ENCODE measurements at regions not wholly inside any gene's neighbourhood (a gene's known extent, or its start where the extent isn't known, plus 50 kb on each side); places are given as distances from the start of the nearest gene placed in this dataset.

- DNase-seq = no peak
These were observed 599.3 kb upstream of the MKI67 start for GRCh38 chr10:128725531-128725930.

GRCh38 chr10:128727114-128727513 is 600.9 kb upstream of the MKI67 start:
- DNase-seq = no peak

- no peak for DNase-seq
These were observed 603.7 kb upstream of the MKI67 start for GRCh38 chr10:128729910-128730420.

- no peak for DNase-seq
These were observed 604.7 kb upstream of the MKI67 start for GRCh38 chr10:128730922-128731321.

GRCh38 chr10:128734161-128734560 is 607.9 kb upstream of the MKI67 start:
- no peak for DNase-seq

GRCh38 chr10:128734734-128735133 is 608.5 kb upstream of the MKI67 start:
- DNase-seq = no peak

- no peak for DNase-seq
These were observed 609.8 kb upstream of the MKI67 start for GRCh38 chr10:128735996-128736395.

GRCh38 chr10:128738386-128738915 is 612.2 kb upstream of the MKI67 start:
- DNase-seq = no peak

GRCh38 chr10:128739930-128740329 is 613.7 kb upstream of the MKI67 start:
- DNase-seq = no peak

- no peak for DNase-seq
These were observed 615.0 kb upstream of the MKI67 start for GRCh38 chr10:128741180-128741579.

- no peak for DNase-seq
These were observed 615.5 kb upstream of the MKI67 start for GRCh38 chr10:128741680-128742079.

- DNase-seq = no peak
These were observed 617.9 kb upstream of the MKI67 start for GRCh38 chr10:128744092-128744491.

- DNase-seq = no peak
These were observed 618.6 kb upstream of the MKI67 start for GRCh38 chr10:128744811-128745305.

GRCh38 chr10:128747582-128748346 is 621.5 kb upstream of the MKI67 start:
- no peak for DNase-seq

GRCh38 chr10:128751284-128751683 is 625.1 kb upstream of the MKI67 start:
- DNase-seq = no peak

- no peak for DNase-seq
These were observed 625.6 kb upstream of the MKI67 start for GRCh38 chr10:128751851-128752250.

- DNase-seq = no peak
These were observed 633.0 kb upstream of the MKI67 start for GRCh38 chr10:128759174-128759573.

- DNase-seq = no peak
These were observed 637.4 kb upstream of the MKI67 start for GRCh38 chr10:128763588-128763987.

GRCh38 chr10:128764190-128764589 is 638.0 kb upstream of the MKI67 start:
- DNase-seq = no peak

GRCh38 chr10:128766915-128767314 is 640.7 kb upstream of the MKI67 start:
- DNase-seq = no peak

GRCh38 chr10:128774979-128775378 is 648.8 kb upstream of the MKI67 start:
- no peak for DNase-seq

- DNase-seq = no peak
These were observed 649.5 kb upstream of the MKI67 start for GRCh38 chr10:128775743-128776142.

- no peak for DNase-seq
These were observed 650.5 kb upstream of the MKI67 start for GRCh38 chr10:128776673-128777252.

GRCh38 chr10:128777342-128777741 is 651.1 kb upstream of the MKI67 start:
- DNase-seq = no peak

All from stimulated activated CD4-positive, alpha-beta T cell treated with anti-CD3 and anti-CD28 coated beads, Interleukin-4, amount 100 ng/mL, for 24 hours (primary cell).